NCI-H510A (cell line): ENCODE measurements at regions not wholly inside any gene's neighbourhood (a gene's known extent, or its start where the extent isn't known, plus 50 kb on each side); places are given as distances from the start of the nearest gene placed in this dataset.

Experiments used
- DNase-seq: peaks from one replicate; lab custom pipeline; 2025; lab: John Stamatoyannopoulos, UW

DNA sequence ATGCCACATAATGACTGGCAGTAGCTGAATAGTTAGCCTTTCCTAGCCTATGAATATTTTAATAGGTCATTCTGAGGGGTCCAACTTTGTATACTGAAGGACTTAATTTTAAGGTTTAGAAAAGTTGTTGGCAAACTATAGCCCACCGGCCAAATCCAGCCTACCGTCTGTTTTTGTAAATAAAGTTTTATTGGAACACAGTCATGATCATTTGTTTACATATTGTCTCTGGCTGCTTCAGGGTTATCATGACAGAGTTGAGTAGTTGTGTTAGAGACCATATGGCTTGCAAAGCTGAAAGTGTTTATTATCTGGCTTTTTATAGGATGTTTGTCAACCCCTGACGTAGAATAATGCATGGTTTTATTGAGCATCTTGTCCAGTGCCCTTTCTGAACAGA, 73.4 kb downstream of the NTMT2 start:
- DNase-seq: no peak

DNA sequence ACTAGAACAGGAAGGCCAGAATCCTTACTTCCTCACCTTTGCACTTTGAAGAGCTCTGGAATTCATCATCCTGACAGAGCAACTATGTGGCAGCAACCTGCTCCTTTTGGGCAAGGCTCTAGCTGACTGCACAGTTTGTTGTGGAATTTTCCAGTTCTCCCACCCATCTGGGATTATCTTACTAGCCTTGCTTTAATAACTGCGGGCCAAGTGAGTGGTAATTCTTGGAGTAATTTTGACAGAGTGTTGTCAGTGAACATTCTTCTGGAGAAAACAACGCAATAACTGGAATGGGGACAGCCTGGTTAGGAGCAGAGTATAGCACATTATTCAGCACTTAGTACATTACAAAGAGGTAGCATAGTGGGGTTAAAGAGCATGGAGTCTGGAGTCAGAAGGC, 75.3 kb downstream of the NTMT2 start:
- DNase-seq: no peak

DNA sequence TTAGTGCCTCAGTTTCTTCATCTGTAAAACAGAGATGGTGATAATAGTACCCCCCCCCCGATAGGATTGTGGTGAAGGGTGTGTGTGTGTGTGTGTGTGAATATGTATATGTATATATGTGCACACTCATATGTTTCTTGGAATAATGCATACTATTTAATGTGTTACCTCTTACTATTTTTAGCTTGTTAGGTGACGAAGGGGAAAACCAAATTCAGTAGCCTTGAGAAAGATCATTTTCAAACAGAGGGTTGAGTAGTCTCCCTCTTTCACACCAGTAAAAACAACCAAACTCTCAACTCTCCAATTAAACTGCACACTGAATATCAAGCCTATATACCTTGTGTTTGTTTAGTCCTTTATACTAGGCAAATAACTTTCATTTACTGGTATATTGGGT, 75.7 kb downstream of the NTMT2 start:
- DNase-seq: no peak

DNA sequence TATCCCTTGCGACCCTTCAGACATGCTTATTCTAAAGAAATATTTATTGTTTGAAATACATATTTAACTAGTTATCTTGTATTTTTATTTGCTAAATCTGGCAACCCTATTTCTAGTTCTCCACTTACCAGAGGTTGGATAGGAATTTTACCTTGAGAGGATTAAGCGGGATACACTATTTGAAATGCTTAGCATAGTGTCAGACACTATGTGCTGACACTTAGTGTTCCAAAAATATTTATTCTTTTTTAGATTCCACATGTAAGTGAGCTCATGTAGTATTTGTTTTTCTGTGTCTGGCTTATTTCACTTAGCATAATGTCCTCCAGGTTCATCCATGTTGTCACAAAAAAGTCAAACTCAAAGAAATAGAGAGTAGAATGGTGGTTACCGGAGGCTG, 78.7 kb downstream of the NTMT2 start:
- DNase-seq: no peak

DNA sequence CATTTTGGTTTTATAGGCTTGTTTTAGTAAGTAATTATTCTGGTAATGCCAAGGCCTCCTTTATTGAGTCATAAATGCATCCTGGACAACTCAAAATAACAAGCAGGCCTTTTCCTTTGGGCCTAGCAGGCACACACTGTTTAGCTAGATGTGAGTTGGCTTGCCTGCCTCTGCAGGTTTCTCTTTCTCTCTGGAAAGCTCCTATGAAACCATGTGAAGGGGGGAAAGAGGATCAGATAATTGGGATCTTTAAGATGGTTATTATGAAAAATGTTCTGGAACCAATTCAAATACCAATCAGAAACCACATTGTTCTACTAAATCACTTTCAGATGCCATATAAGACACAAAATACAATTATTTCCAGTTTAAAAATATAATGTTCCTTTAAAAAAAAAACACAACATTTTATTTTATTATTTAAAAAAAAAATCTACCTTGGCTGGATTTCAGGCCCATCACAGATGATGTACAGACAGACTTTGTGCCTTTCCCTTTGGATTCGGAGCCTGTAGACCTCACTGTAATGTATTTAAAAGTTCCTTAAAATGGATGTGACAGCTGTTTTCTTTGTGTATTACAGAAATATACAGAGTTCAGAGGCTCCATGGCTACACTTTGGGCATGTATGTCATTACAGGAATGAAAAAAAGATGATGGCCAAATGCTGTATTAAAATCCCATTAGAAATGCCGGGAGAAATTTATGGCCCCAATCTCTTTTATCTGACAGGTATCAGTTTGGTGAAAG, 80.2 kb downstream of the NTMT2 start:
- DNase-seq: no peak

DNA sequence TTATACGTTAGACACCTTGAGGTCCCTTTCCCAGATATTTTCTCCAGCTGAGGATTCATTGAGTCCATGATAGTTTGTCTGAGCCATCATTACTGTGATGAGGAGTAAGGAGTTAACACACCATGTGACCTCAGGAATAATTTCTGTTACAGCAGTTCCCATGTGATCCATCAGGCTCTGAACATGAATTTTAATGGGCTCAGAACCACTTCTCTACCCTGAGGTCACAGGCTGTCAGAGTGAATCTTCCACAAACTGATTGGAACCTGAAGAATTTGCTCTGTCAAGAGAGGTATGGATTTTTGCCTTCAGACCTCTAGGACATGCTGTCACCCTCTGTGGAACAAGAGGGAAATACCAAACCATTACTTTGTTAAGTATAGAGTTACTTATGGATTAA, 81.0 kb downstream of the NTMT2 start:
- no peak for DNase-seq

DNA sequence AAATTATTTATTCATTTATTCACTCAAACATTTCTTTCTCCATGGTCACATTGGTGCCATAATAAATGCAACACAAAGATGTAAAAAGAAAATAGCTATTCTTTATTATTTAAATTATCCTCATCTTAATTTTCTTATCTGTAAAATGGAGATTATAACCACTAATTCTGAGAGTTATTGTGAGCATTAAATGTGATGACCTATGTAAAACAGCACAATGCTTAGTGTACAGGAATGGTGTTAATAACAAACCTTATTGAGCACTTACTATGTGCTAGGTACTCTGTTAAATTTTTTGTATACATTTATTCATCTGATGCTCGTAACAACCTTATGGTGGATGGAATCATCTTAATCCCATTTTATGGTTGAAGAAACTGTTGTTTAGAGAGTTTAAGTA, 84.6 kb downstream of the NTMT2 start:
- DNase-seq: no peak

DNA sequence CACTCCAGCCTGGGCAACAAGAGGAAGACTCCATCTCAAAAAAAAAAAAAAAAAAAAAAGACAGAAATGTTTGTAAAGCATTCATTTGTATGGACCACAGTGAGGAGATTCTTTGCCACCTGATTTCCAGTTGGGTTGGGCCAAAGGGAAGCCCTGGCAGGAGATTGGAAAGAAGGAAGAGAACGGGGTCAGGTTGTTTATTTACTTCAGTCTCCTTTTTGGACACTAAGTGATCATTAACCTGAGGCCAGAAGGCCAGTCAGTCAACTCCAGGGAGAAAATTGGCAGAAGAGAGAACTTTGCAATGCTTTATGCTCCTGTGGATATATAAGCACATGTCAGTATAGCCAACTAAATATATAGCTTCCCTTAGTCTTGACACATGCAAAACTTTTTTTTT, 85.9 kb downstream of the NTMT2 start:
- DNase-seq: no peak

DNA sequence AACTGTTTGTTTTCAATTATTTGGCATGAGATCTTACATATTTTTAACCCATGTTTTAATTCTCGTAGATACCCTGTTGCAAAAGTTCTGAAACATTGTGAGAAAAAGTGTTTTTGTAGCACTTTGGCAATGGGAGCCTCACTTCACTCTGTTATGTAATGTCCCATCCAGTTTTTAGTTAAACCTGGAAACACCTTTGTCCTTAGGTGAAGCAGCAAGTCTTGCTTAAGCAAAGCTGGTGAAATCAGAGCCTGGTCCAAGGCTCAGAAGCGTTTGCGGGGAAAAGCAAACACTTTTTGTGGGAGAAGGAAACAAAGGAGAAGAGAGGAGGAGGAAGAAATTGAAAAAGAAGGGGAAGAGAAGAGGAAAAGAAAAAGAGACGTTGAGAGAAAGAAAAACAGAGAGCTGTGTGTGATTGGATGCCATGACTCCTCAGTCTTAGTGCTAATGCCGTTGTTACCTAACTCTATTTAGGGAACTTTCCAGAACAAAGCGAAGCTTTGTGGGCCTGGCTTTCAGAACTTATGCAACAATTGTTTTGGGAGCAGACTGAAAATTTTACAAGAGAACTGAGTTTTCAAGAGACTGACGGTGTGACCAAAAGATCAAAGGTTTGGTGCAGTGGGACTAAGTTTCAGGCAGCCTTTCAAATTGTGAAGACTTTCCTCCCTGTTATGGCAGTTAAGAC, 93.1 kb downstream of the NTMT2 start:
- no peak for DNase-seq

DNA sequence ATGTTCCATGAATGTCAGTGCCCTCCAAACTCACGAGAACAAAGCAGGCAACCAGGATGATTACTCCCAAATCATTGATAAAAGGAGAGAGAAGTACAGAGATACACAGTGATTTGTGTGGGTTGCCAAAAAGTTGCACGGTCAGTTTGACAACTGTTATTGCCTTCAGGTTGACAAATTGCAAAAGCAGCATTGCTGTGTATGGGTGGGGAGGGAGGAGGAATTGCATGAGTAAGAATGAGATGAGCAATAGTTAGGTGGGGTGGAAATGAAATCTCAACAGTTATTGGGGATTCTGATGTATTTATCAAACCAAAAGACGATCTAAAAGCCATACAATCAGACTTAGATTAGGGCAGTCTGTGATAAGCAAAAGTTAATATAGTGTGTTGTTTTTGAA, 93.7 kb downstream of the NTMT2 start:
- no peak for DNase-seq

DNA sequence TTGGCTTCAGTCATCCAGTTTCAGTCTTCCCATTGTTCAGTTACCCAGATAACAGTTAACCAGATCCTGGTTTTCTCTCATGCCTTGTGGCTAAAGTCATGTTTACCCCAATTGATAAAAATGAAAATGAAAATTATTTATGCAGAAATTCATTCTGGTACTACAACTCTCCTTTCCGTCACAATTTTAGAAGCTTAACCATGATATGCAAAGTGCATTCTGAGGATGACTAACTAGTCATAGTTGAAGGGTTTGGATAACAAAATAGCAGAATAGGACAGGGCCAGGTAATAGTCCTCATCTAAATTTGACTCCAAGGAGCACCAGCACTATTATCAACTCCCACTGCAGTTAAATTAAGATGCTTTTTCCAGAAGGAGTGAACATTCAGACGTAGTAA, 94.7 kb downstream of the NTMT2 start:
- DNase-seq: no peak

DNA sequence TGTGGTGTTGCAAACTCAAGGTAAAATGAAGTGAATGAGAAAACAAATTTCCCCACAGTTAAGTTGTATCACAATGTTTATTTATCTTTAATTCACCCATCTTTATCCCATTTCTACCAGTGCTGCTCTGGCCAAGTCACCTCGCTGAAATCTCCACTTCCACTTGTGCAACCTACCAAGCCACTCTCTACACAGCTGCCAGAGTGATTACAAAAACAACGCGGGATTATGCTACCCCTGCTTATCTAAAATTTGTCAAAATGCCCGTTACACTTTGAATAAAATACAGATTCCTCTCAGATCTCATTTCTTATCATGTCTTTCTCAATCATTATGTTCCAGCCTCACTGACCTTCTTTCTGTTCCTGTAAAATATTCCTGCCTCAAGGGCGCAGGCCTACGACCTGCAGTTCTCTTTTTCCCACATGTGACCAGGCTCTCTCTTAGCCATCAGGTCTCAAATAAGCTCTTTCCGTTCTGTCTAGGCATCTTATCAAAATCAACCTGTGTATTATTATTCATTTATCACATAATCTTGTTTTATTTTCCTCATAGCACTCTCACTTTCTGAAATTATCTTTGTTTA, 95.6 kb downstream of the NTMT2 start:
- DNase-seq: no peak

DNA sequence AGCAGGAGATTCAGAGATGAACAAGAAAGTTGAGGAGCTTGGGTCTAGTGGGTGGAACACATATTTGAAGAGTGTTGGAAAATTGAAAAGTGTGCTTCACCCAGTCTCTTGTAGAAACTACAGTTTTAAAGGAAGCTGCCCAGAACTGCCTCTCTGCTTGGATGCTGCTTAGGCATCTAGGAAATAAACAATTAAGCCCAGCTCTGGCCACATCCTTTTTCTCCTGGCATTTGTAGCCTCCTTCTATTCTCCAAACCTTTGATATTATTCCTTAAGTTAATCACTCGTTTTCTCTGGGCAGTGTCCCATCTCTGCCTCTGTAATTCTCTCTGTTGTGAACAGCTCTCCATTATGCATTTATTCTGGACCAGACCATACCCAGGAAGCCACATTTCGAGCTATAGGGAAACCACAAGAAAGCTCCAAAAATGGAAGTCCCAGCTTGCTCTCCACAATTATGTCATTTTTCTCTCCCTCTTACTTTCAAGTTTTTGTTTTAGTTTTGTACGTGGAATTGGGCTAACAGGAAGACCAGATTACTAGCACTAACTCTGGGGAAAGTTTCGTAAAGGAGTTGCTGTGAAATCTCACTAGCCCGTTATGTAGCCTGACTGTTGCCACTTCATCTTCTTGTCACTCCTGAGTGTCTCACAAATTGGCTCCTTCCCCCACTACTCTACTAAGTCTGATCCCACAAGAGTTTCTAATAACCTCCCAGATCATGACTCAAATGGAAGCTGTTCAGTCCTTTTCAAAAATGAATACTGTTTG, 102.2 kb downstream of the NTMT2 start:
- DNase-seq: no peak

DNA sequence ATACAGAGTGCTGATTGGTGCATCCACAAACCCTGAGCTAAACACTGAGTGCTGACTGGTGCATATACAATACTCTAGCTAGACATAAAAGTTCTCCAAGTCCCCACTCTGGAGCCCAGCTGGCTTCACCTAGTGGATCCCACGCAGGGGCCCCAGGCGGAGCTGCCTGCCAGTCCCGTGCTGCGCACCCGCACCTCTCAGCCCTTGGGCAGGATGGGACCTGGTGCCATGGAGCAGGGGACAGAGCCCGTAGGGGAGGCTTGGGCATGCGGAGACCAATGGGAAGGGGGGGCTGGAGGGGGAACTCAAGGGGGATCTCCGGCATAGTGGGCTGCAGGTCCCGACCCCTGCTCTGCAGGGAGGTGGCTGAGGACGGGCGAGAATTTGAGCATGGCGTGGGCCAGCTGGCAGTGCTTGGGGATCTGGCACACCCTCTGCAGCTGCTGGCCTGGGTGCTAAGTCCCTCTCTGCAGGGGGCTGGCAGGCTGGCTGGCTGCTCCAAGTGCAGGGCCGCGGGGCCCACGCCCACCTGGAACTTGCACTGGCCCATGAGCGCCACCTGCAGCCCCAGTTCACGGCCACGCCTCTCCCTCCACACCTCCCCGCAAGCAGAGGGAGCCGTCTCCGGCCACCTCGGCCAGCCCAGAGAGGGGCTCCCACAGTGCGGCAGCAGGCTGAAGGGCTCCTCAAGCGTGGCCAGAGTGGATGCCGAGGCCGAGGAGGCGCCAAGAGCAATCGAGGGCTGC, 104.9 kb downstream of the NTMT2 start:
- DNase-seq: no peak

DNA sequence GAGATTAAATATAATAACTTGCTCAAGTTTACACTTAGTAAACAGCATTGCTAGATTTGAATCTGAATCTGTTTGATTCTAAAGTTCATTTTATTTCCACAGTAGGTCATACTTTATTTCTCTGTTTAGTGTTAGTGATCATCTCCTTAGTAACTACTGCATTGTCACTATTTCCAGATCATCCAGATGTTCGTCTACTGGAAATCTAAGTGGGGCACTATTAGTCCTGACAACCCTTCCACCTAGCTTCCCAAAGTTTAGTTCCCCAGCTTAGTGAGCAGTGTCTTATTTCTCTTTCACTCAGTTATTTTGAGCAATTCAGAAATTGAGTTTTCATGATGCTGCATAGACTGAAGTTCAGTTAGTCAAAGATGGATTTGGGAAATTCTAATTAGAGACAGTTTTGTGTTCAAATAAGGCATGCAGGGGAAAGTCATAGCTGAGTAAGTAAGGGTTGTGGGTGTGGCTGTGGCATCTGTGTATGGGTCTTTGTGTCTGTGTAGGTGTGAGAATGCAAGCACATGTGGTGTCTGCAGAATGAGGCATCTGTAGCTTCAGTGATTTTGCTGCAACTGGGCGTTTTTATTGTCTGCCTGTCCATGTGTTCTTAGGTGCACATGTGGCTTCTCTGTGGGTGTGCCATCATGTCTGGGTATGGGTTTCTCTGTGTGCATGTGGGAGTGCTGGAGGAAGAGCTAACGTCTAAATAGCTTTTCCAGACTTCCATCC, 107.3 kb downstream of the NTMT2 start:
- DNase-seq: no peak

DNA sequence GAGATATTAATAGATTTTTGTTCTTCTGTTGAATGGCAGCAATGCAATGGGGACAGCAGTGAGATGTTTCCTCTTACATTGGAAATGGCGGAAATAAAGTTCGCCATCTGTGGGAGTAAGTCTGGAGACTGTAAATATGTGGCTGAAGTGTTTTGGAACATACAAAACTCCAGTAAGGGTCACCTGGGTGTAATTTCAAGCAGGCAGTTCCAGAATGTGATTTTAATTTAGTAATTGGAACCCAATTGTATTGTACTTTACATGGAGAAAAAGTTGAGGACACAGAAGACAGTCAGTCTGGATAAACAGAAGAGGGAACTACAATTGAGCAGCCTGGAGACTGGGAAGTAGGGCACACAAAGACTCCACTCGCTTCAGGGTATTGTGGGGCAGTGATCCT, 108.6 kb downstream of the NTMT2 start:
- no peak for DNase-seq

DNA sequence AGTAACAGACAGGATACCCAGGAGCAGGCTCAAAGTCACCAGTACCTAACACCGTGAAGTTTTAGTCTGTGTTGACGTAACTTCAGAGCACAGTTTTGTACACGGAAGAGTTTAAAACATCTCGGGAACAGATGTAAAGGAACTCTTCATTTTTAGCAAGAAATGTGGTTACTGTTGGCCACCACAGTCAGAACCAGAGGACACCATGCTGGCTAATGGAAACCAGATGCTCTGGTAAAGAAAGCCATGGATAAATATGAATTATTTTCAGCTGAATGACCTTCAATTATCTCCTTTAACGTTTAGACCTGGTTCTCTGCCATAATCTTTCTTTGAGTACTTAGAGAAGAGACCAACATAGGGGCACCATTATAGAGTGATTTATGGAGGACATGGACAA, 115.9 kb downstream of the NTMT2 start:
- no peak for DNase-seq

DNA sequence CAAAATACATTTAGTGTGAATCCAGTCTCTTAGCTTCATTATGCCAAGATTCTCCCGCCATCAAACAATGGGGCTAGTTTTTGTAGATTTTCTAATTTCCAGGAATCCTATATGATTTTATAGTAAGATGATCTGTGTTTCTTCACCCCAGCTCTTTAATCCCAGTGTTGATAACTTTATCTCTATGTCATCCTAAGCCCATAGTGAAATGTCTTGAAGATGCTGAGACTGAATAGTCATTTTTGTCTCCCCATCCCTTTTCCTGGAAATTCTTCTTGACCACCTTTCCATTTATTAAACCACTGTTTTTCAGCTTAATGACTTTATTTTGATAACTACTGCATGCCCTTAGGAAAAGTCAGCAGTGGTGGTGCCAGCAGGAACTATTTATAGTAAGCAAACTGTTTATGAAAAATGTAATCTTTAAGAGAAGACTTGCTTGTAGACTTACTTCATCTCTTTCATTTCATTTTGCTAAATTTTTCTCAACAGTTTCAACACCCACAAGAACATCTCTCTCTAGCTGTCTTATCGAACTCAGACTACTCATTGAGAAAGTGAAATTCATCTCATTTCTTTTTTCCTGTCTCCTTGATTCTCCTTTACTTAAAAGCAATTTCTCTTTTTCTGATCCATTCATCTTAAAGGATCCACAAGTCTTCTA, 116.6 kb downstream of the NTMT2 start:
- no peak for DNase-seq

DNA sequence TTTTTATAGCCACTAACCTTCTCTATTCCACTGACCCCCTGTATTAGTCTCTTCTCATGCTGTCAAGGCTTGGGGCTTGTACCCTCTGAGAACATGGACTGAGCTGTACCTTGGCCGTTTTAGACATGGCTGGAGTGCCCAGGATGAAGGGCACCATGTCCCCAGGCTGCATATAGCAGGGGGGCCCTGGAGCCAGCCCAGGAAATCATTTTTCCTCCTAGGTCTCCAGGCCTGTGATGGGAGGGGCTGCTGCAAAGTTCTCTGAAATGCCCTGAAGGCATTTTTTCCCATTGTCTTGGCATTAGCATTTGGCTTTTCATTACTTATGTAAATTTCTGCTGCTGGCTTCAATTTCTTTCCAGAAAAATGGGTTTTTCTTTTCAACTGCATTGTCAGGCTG, 119.5 kb downstream of the NTMT2 start:
- DNase-seq: no peak

DNA sequence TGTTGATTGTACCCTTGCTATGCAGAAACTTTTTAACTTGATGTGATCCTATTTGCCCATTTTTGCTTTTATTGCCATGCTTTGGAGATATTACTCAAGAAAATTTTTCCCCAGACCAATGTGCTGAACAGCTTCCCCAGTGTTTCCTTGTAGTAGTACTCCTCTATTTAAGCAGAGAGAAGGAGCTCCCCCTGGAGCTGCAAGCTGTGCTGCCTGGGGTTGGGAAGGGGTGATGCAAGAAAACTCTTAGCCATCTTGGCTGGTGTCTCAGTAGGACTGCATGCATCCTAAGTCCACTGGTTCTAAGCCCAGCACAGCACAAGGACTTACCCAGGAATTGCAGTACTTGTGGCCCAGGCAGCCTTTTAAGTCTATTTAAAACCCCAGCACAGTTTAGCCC, 121.6 kb downstream of the NTMT2 start:
- DNase-seq: no peak
